Testis (tissue), 2 donors: ENCODE measurements at regions not wholly inside any gene's neighbourhood (a gene's known extent, or its start where the extent isn't known, plus 50 kb on each side); places are given as distances from the start of the nearest gene placed in this dataset.

Experiments used
- DNase-seq: peaks from one replicate; pipeline ENCODE4 v3.0.0-alpha.2; 2019
- H3K27ac ChIP-seq, 2 donors: fragments of 200-600 bp; sonication (generic); one replicate each; pipeline ENCODE4 v1.5.1; 2019
- H3K27me3 ChIP-seq: fragments of 200-600 bp; sonication (generic); one replicate; pipeline ENCODE4 v1.5.1; 2019
- H3K36me3 ChIP-seq: fragments of 200-600 bp; sonication (generic); one replicate; pipeline ENCODE4 v1.5.1; 2017; ENCODE audit warnings: low read depth; ENCODE audit errors: missing control alignments
- H3K4me1 ChIP-seq: fragments of 200-600 bp; sonication (generic); one replicate; pipeline ENCODE4 v1.5.1; 2019
- H3K4me3 ChIP-seq, 2 donors: fragments of 200-600 bp; sonication (generic); one replicate each; pipeline ENCODE4 v1.5.1; 2017 to 2019
- H3K9me3 ChIP-seq: fragments of 200-600 bp; sonication (generic); one replicate; pipeline ENCODE4 v1.5.1; 2017
- CTCF ChIP-seq, 3 experiments: fragments of 450-650 bp in 2 of 3; fragments of 200-600 bp in 1 of 3; sonication (generic) in 1 of 3; IDR thresholded peaks; one replicate each; pipeline ENCODE4 v1.5.1; 2016 to 2019; ENCODE audit warnings: antibody characterized with exemption in 3 of 3, mild to moderate bottlenecking in 2 of 3, moderate library complexity in 1 of 3
- POLR2A ChIP-seq: fragments of 450-650 bp; IDR thresholded peaks from one replicate; pipeline ENCODE4 v1.6.1; 2017; ENCODE audit warnings: antibody characterized with exemption, mild to moderate bottlenecking, moderate library complexity
- WGBS, 2 donors: methylation state at CpG; one replicate each; pipeline ENCODE4 v1.1.5; 2018; 5-methylcytosine and 5-hydroxymethylcytosine counted together
- intact Hi-C: fragments of 100-400 bp; cut with DNase I; formaldehyde crosslinking; loops from one replicate; pipeline ENCODE4 v1.15.1; 2023; ENCODE audit warnings: low total_unique reads

DNA sequence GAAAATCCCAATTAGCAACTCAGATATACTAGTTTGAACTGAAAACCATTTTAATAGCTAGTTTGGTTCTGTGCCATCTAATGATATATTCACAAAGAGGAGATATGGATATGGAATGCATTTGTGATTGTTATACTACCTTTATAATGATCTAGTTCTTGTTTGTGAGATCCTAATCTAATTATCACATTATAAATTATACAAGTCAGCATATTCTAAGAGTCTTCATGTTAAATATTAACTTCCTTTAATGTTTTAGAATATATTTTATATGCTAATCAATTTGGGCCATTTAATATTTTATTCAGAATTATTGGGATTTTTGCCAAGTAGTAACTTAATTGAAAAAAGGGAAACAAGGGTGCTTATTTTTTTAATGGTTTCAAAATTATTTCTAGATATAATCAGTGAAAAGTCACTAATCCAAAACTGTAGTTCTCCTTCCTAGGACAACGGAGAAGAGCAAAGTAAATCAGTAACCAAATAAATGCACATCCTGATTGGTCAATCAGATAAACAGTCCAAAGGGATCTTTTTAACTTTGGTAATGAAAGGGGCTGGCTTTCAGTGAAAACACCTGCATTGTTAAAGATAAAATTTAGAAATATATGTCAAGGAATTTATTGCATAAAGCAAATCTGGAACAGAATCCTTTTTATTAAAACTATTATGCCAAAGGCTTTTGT is 173.9 kb upstream of the MEOX2 start:
- H3K36me3 ChIP-seq: no peaks in the 10 kb centered on the region
- intact Hi-C loops: no loop called here
- WGBS, 2 donors: 77 to 86% methylated on average over 1 of the region's 1 CpG

GRCh38 chr7:15857026-15857425 is 170.5 kb upstream of the MEOX2 start:
- WGBS, 2 donors: 74 to 92% methylated on average over 3 of the region's 3 CpGs
- no peak for DNase-seq
- H3K27me3 ChIP-seq: no peaks in the 10 kb centered on the region
- no peaks in the 10 kb centered on the region for H3K36me3 ChIP-seq
- H3K4me1 ChIP-seq: no peaks in the 10 kb centered on the region
- intact Hi-C loops: no loop called here
- no peak for TF ChIP-seq CTCF (IDR thresholded peaks at IDR 0.05)
- no peak for TF ChIP-seq POLR2A
- no peak overlapping the region for H3K4me3 ChIP-seq
- no peaks in the 10 kb centered on the region for H3K9me3 ChIP-seq
- H3K27ac ChIP-seq: no peak overlapping the region

More for the DNA sequence above, 173.9 kb upstream of the MEOX2 start:
- H3K27ac ChIP-seq: no peak overlapping the region
- no peak overlapping the region for H3K4me3 ChIP-seq
- H3K27me3 ChIP-seq: no peaks in the 10 kb centered on the region
- no peak for DNase-seq
- H3K9me3 ChIP-seq: no peaks in the 10 kb centered on the region
- TF ChIP-seq POLR2A (no peak), CTCF (IDR thresholded peaks at IDR 0.05) (no peak)
- H3K4me1 ChIP-seq: no peaks in the 10 kb centered on the region

GRCh38 chr7:15856311-15856710 is 169.8 kb upstream of the MEOX2 start:
- H3K36me3 ChIP-seq: no peaks in the 10 kb centered on the region
- H3K27me3 ChIP-seq: no peaks in the 10 kb centered on the region
- no peaks in the 10 kb centered on the region for H3K4me1 ChIP-seq
- H3K9me3 ChIP-seq: no peaks in the 10 kb centered on the region
- intact Hi-C loops: no loop called here
- no peak overlapping the region for H3K27ac ChIP-seq
- no peak for DNase-seq
- no peak overlapping the region for H3K4me3 ChIP-seq
- TF ChIP-seq POLR2A: no peak
- no peak for TF ChIP-seq CTCF (IDR thresholded peaks at IDR 0.05)

DNA sequence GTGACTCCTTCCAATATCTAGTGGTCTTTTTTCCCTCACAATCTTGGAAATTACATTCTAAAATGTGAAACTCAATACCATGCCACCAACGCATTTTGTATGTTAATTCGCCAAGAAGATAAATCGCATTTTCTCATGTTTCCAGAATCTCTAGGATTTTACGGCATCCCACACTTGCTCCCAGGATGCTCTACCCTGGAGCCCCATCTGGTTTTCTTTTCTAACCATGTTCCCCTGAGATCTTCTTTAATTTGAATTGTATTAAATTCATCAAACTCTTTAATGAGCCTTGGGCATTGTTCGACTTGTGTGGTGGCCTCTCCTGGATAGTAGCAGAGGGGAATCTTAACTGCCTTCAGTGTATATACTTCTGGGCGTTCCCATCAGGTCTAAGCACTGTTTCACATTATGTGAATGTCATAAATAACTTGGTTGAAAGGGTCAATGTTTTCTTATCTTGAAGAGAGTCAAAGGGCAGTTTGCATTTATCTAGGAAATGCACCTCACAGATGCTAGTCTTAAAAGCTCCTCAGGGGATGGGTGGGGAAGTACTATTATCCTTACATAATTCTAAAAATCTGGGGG is 169.1 kb upstream of the MEOX2 start:
- Histone ChIP-seq H3K27ac (no peak overlapping the region), H3K27me3 (no peaks in the 10 kb centered on the region), H3K4me3 (no peak overlapping the region), H3K36me3 (no peaks in the 10 kb centered on the region), H3K9me3 (no peaks in the 10 kb centered on the region), H3K4me1 (no peaks in the 10 kb centered on the region)
- WGBS, 2 donors: 87 to 90% methylated on average over 6 of the region's 6 CpGs
- intact Hi-C loops: no loop called here
- TF ChIP-seq POLR2A (no peak), CTCF (IDR thresholded peaks at IDR 0.05) (no peak)
- no peak for DNase-seq
